ENCODE measurements at regions not wholly inside any gene's neighbourhood (a gene's known extent, or its start where the extent isn't known, plus 50 kb on each side); places are given as distances from the start of the nearest gene placed in this dataset.

DNA sequence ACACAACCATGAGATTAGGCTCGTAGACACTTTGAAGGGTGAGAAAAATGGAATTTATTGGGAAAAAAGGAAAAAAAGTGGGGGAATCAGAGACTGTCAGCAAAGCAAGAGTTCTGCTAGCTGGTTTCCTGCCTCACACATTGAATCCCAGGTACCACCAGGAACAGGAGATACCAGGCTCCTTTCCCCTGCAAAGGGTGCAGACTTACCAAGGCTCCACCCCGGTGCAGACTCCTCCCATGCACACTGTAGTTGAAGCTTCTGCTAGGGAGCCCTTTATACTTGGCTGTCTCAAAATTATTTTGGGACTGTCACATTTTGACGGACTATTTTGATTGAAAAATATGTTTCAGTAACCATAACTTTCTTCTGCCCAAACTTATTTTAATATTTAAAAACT is 819.9 kb upstream of the GBE1 start:
- no peak for DNase-seq (ENCODE audit: low read depth)
- TF ChIP-seq, protein P1, sequence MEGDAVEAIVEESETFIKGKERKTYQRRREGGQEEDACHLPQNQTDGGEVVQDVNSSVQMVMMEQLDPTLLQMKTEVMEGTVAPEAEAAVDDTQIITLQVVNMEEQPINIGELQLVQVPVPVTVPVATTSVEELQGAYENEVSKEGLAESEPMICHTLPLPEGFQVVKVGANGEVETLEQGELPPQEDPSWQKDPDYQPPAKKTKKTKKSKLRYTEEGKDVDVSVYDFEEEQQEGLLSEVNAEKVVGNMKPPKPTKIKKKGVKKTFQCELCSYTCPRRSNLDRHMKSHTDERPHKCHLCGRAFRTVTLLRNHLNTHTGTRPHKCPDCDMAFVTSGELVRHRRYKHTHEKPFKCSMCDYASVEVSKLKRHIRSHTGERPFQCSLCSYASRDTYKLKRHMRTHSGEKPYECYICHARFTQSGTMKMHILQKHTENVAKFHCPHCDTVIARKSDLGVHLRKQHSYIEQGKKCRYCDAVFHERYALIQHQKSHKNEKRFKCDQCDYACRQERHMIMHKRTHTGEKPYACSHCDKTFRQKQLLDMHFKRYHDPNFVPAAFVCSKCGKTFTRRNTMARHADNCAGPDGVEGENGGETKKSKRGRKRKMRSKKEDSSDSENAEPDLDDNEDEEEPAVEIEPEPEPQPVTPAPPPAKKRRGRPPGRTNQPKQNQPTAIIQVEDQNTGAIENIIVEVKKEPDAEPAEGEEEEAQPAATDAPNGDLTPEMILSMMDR (IDR thresholded peaks at IDR 0.05; ENCODE audit: control insufficient read depth, insufficient read depth, low read depth, low read length, missing control alignments): no peak
- no peak overlapping the region for H3K4me3 ChIP-seq (ENCODE audit: control insufficient read depth, low read depth, low read length)

DNA sequence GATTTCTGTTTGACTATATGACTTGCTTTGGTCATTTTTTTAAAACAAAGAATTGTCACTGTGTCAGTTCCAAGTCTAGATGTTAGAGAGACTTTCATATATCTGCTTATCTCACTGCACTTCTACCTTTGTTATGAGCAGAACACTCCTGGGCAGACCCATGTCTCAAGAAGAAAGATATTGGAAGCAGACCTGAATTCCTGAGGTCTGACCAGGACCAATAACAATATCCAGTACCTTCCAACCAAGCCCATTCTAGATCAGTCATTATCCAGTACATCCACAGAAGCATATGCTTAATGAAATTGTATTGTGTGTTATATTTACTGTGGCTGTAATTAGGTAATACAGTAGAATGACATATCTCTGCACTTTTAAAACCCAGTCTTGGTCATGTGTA is 811.3 kb upstream of the GBE1 start:
- no peak overlapping the region for H3K4me3 ChIP-seq (ENCODE audit: control insufficient read depth, low read depth, low read length)
- TF ChIP-seq, protein P1 (IDR thresholded peaks at IDR 0.05; ENCODE audit: control insufficient read depth, insufficient read depth, low read depth, low read length, missing control alignments): no peak
- DNase-seq (ENCODE audit: low read depth): no peak

DNA sequence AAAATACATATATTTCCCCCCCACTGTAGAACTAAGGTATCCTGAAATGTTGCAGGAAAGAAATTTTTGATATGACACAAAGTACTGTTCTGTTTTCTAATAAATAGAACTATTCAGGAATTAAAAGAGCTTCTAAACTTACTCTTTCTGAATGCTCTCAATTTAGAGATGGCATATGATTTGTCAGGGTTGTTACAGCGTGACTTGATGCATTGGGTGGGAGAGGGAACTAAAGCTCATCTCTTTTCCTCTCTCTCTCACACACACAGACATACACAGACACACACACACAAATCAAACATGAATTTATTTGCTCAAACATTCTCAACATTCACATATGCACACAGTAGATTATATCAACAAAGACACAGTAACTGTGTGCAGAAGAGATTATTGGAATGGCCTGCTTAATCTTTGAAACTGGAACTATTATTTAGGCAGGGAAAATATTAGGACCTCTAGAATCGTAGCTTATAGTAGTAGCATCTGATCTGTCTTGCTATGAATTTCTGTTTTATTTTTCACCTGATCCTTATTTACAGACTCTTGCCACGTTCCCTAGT is 807.4 kb upstream of the GBE1 start:
- H3K4me3 ChIP-seq (ENCODE audit: control insufficient read depth, low read depth, low read length): no peak overlapping the region
- DNase-seq (ENCODE audit: low read depth): no peak
- TF ChIP-seq, protein P1 (IDR thresholded peaks at IDR 0.05; ENCODE audit: control insufficient read depth, insufficient read depth, low read depth, low read length, missing control alignments): no peak

DNA sequence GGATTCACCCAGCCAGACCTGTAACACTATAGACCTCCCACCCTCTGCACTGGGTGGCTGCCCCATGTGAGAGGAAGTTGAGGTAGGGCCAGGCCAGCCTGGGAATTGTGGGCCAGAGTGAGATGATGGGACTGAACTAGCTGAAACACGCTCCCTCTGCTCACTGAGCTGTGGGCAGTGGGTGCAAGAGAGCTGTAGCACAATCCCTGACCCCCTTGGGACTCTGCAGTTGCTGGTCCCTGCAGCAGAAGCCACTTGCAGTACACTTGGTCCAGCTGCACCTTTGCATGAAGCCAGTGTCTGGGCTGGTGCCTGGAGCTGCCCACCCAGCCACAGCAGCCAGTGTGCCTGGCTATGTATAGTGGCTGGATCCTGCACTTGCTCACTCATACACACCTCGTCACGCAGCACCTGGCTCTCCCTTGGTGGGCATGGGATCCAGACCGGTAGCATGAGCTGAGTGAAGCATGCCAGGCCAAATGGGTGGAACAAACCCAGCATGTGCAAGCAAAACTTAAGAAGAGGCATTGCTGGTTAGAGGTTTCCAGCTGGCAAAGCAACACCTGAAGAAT is 805.7 kb upstream of the GBE1 start:
- DNase-seq (ENCODE audit: low read depth): no peak
- TF ChIP-seq, protein P1 (IDR thresholded peaks at IDR 0.05; ENCODE audit: control insufficient read depth, insufficient read depth, low read depth, low read length, missing control alignments): no peak
- H3K4me3 ChIP-seq (ENCODE audit: control insufficient read depth, low read depth, low read length): no peak overlapping the region

DNA sequence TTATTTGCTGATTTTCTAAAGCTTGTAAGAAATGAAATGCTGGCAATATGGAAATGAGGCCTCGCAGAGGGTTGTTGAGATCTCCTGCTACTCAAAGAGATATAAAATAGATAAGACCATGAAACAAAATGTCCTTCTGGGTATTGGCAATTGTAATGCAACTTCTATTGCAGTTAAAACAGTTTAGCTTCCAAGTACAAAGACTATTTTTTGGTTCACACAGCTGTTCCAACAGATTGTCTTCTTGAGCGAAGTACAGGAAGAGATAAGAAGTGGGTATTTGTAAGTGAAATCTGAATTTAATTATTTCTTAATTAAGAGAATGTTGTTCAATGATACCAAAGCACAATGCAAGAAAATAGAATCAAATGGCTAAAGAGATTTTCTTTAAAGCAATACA is 801.5 kb upstream of the GBE1 start:
- H3K4me3 ChIP-seq (ENCODE audit: control insufficient read depth, low read depth, low read length): no peak overlapping the region
- no peak for DNase-seq (ENCODE audit: low read depth)
- TF ChIP-seq, protein P1 (IDR thresholded peaks at IDR 0.05; ENCODE audit: control insufficient read depth, insufficient read depth, low read depth, low read length, missing control alignments): no peak

DNA sequence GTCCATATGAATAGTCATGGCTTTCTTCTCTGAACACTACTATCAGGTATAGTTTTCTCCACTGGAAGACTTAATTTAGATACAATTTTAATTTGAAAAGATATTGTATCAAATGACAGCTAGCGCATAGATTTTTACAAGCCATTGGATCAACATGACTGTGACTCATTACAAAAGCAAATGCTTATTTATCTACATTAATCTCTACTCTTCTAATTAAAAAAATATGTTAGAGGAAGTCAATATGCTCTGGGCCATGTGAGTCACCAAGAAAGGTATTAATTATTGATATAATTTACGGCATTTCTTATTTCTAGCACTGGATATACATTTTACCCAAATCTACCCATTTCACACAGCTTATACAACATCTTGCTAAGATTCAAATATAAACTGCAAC is 800.3 kb upstream of the GBE1 start:
- TF ChIP-seq, protein P1 (IDR thresholded peaks at IDR 0.05; ENCODE audit: control insufficient read depth, insufficient read depth, low read depth, low read length, missing control alignments): no peak
- H3K4me3 ChIP-seq (ENCODE audit: control insufficient read depth, low read depth, low read length): no peak overlapping the region
- no peak for DNase-seq (ENCODE audit: low read depth)
